Panc1 (cell line): ENCODE measurements at regions not wholly inside any gene's neighbourhood (a gene's known extent, or its start where the extent isn't known, plus 50 kb on each side); places are given as distances from the start of the nearest gene placed in this dataset.

Experiments
- ATAC-seq: fragments of 200-7000 bp; cut with Tn5 transposase; 2 replicates; pipeline ENCODE4 v1.9.1; 2020; ENCODE audit warnings: mild to moderate bottlenecking, moderate library complexity
- BruUV-seq: library from RNA; stranded (reverse); fragments of 400-500 nt; replicated peaks from 2 replicates; lab custom pipeline; 2021; lab: Mats Ljungman, UMichigan
- CTCF ChIA-PET: fragments of 300-600 bp; sonication (Branson Sonifier 250); formaldehyde crosslinking; loops from one replicate; lab custom pipeline; 2022; ENCODE audit warnings: antibody characterized with exemption; lab: Charles Lee
- POLR2A ChIA-PET: fragments of 300-600 bp; sonication (Branson Sonifier 250); formaldehyde crosslinking; loops from one replicate; lab custom pipeline; 2022; ENCODE audit warnings: antibody characterized with exemption; lab: Charles Lee
- DNase-seq: peaks from one replicate; pipeline ENCODE4 v3.0.0-alpha.2; 2010; ENCODE audit warnings: low read depth, low spot score
- H3K27ac ChIP-seq: 2 replicates; pipeline ENCODE4 v1.5.1; 2011; ENCODE audit warnings: mild to moderate bottlenecking, low read length, inconsistent platforms
- H3K27me3 ChIP-seq: fragments of 200-500 bp; sonication (Bioruptor generic); 2 replicates; pipeline ENCODE4 v1.6.0; 2014; ENCODE audit warnings: low read length, inconsistent platforms; ENCODE audit not compliant: control insufficient read depth, insufficient read depth
- H3K36me3 ChIP-seq: fragments of 200-500 bp; sonication (Bioruptor generic); 2 replicates; pipeline ENCODE4 v1.5.1; 2014; ENCODE audit warnings: inconsistent platforms, mild to moderate bottlenecking, low read length, moderate library complexity; ENCODE audit not compliant: control insufficient read depth, insufficient read depth
- H3K4me1 ChIP-seq: 2 replicates; pipeline ENCODE4 v1.5.1; 2011; ENCODE audit warnings: inconsistent platforms, mild to moderate bottlenecking, low read length, moderate library complexity; ENCODE audit not compliant: control insufficient read depth, insufficient read depth
- H3K4me3 ChIP-seq, 2 experiments: 2 replicates each; pipeline ENCODE4 v1.5.1; 2011 to 2012; ENCODE audit warnings: low read depth in 2 of 2, low read length in 2 of 2, mild to moderate bottlenecking in 2 of 2, inconsistent platforms in 1 of 2, moderate library complexity in 1 of 2
- H3K9me3 ChIP-seq: fragments of 200-500 bp; sonication (Bioruptor generic); 2 replicates; pipeline ENCODE4 v1.5.1; 2014; ENCODE audit warnings: low read depth, mild to moderate bottlenecking, inconsistent platforms, low read length, moderate library complexity; ENCODE audit not compliant: control insufficient read depth, insufficient read depth
- CTCF ChIP-seq: fragments of 450-650 bp; IDR thresholded peaks from 2 replicates; pipeline ENCODE4 v1.5.1; 2017; ENCODE audit warnings: mild to moderate bottlenecking
- POLR2AphosphoS5 ChIP-seq: IDR thresholded peaks from 2 replicates; pipeline ENCODE4 v1.6.1; 2012; ENCODE audit warnings: mild to moderate bottlenecking, low read depth, low read length, moderate library complexity
- REST ChIP-seq, 2 experiments: IDR thresholded peaks; 2 replicates each; pipeline ENCODE4 v1.6.1; 2011 to 2012; ENCODE audit warnings: low read depth in 2 of 2, control low read depth in 1 of 2, low read length in 1 of 2, mild to moderate bottlenecking in 1 of 2, moderate library complexity in 1 of 2; ENCODE audit not compliant: insufficient read depth in 1 of 2
- SIN3A ChIP-seq: IDR thresholded peaks from 2 replicates; pipeline ENCODE4 v1.6.1; 2012; ENCODE audit warnings: low read depth, mild to moderate bottlenecking, low read length, moderate library complexity, borderline replicate concordance; ENCODE audit not compliant: insufficient read depth
- TCF7L2 ChIP-seq: IDR thresholded peaks from 2 replicates; pipeline ENCODE4 v1.6.1; 2011; ENCODE audit warnings: mild to moderate bottlenecking, low read depth, low read length, inconsistent platforms
- in situ Hi-C: cut with HindIII; loops from 2 replicates; pipeline ENCODE4 v1.10.0; 2016; ENCODE audit warnings: low sequenced_read_pairs, low pct_unique_long_range_greater_than_20kb
- intact Hi-C: fragments of 100-400 bp; cut with micrococcal nuclease; formaldehyde crosslinking; loops from one replicate; pipeline ENCODE4 v1.10.0; 2022; ENCODE audit not compliant: unreplicated experiment

- DNase-seq (no peak), ATAC-seq (no peak)
- H3K36me3 ChIP-seq: no peaks in the 10 kb centered on the region
- ChIA-PET POLR2A (no interaction called here), CTCF (no interaction called here)
- no peaks in the 10 kb centered on the region for H3K4me1 ChIP-seq
- no peaks in the 10 kb centered on the region; the same call in 1 of the 2 replicates for H3K9me3 ChIP-seq
- no peak overlapping the region for H3K27ac ChIP-seq
- TF ChIP-seq TCF7L2: no peak
- no peak for TF ChIP-seq REST (IDR thresholded peaks at IDR 0.05; ENCODE audit: insufficient read depth in 1 of 2, low read depth in 2 of 2, low read length in 1 of 2)
- no peak for TF ChIP-seq CTCF
- TF ChIP-seq POLR2AphosphoS5: no peak
- TF ChIP-seq SIN3A: no peak
- in situ Hi-C loops (no loop called here), intact Hi-C loops (no loop called here)
- BruUV-seq: no TSS peak
- no peaks in the 10 kb centered on the region for H3K27me3 ChIP-seq
- no peak overlapping the region for H3K4me3 ChIP-seq
Measured at GRCh38 chr5:167363065-167363464, 928.4 kb upstream of the WWC1 start.

- intact Hi-C loops: no loop called here
- H3K27ac ChIP-seq: no peak overlapping the region
- no peaks in the 10 kb centered on the region for H3K27me3 ChIP-seq
- H3K36me3 ChIP-seq: no peaks in the 10 kb centered on the region
- H3K4me1 ChIP-seq: no peaks in the 10 kb centered on the region
- no peak for ATAC-seq
- no peak overlapping the region for H3K4me3 ChIP-seq
- DNase-seq: no peak
- ChIA-PET POLR2A (no interaction called here), CTCF (no interaction called here)
- in situ Hi-C loops: no loop called here
- H3K9me3 ChIP-seq: no peaks in the 10 kb centered on the region
- no peak for TF ChIP-seq REST (IDR thresholded peaks at IDR 0.05; ENCODE audit: insufficient read depth in 1 of 2, low read depth in 2 of 2, low read length in 1 of 2)
- no peak for TF ChIP-seq CTCF
- TF ChIP-seq SIN3A: no peak
- no peak for TF ChIP-seq POLR2AphosphoS5
- TF ChIP-seq TCF7L2: no peak
- BruUV-seq: no TSS peak
Measured at GRCh38 chr5:167375125-167375524, 916.3 kb upstream of the WWC1 start.
